COLO668 (cell line): ENCODE measurements at regions not wholly inside any gene's neighbourhood (a gene's known extent, or its start where the extent isn't known, plus 50 kb on each side); places are given as distances from the start of the nearest gene placed in this dataset.
"Not testable (repeated sequence)": the region's sequence is repeated elsewhere in the genome, so short reads cannot be mapped to it uniquely, and the experiment has no call there.

Experiments
- DNase-seq: peaks from one replicate; lab custom pipeline; 2025; ENCODE audit not compliant: unreplicated experiment; lab: John Stamatoyannopoulos, UW

DNA sequence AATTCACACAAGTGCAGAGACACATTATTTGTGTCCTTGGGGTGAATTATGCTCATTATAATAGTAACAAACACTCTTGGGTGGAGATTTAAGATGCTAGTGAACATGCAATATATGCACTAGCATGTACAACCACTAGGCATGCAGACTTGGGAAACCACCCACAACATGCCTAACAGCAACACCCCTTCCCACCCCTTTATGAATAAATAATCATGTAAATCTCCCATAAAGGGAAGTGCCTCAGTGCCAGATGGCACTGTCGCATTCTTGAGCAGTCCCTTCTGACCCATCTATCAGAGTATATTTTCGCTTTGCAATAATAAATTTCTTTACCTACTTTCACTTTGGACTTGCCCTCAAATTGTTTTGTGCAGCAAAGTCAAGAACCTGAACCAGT, 1362.2 kb downstream of the OLFM4 start:
- no peak for DNase-seq

DNA sequence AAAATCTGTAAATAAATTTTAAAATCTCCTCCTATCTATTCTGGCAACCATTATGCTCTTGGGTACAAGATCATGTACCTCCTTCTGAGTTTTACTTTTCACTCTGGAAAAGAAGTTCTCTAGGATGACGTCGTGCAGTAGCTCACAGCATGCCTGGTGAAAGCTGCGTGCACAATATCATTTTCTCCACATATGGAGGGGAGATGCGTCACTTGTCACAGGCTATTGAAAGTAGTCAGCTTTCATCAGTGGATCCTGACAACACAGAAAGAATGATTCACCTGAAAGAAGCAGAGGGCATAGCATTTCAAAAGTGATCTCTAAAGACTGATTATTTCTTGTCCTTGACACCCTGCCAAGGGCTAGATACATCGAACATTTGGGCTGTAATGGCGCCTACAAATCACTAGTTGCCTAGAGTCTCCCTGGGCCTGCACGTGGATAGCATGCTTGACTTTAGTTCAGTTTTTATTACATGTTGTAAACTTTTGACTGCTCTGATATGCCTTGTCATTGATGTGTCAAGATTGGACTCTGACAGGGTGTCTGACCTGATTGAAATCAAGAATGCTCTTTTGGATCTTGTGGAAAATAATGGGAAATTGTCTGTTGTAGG, 1365.6 kb downstream of the OLFM4 start:
- DNase-seq: no peak

DNA sequence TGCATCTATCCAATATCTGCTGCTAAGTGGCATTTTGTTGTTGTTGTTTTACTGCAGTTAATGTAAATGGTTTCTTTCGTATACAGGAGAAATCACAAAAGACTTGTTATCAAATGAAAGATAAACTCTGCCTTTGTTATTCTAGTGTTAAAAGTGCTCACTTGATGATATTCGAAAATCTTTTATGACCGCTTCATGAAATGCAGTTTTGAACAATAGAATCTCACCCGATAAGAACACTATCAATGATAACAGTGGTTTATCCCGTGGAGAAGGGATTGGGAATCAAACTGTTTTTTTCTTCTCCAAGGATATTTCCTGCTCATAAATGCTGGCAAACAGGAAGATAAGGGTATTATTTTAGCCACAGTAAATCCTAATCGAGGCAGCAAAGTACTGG, 1366.3 kb downstream of the OLFM4 start:
- DNase-seq: no peak

DNA sequence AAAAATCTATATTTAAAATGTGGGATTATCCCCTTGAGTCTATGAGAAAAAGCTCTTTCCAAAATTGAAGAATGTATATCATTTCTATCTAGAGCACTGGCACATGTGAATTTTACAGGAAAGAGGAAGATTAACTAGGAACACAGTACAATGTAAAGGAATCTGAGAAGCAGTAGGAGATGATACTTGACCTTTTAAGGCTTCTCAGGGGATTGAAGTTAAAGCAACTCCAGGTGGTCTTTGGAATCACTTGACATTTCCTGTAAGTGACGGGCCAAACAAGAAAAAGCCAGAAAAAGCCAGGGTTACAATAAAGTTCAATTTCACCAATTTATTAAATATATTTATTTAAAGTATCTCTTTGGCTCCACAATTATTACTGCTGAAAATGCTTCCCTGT, 1373.9 kb downstream of the OLFM4 start:
- DNase-seq: no peak

DNA sequence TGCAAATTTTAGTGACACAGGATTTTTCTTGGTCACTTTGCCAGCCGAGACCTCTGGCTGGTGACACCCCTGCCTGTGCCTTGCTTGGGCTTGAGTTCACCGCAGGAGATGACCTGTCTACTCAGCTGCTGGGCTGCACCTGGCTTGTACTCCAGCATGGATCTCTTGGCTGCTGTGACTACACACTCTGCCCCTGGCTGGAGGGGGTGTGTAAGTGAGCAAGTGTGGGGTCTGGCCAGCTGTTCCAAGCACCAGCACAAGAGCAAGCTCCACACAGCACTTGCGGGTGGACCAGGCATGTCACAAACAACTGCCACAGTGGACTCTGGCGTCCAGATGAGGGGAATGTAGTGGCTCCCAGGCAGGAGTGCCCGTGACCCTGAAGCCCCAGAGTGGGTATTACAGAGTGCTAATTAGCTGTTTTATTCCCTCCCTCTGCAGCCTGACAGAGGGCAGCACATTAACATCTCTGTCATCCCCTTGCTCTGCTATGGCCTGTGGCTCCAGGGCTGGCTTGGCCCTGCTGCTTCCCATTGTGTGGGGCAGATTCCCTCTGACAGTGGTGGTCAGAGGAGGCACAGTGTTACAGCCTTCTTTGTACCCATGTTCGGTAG, 1387.2 kb downstream of the OLFM4 start:
- no peak for DNase-seq

DNA sequence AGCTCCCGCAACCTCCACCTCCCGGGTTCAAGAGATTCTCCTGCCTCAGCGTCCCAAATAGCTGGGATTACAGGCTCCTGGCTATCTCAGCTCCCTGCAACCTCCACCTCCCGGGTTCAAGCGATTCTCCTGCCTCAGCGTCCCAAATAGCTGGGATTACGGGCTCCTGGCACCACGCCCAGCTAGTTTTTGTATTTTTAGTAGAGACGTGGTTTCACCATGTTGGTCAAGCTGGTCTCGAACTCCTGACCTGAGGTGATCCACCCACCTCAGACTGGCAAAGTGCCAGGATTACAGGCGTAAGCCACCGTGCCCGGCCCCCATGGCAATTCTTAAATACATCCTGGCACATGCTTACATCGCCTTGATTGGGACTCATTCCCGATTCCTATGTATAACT, 1394.3 kb downstream of the OLFM4 start:
- not testable (repeated sequence) for DNase-seq

DNA sequence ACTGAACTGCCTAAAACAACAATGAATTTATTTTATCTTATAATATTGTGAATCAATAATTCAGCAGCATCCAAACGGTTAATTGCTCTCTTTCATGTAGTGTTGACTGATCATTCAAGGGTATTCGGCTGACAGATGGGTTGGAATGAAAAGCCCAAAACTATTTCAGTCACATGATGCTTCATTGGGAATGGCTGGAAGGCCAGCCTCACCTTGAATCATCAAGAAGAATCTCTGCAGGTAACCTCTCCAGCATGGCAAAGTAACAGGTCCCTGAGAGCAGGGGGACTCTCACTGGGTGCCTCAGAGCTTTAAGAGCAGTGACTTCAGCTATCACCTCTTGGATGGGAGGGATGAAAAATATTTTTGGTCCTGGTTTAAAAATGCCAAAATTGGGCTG, 1395.7 kb downstream of the OLFM4 start:
- DNase-seq: no peak

DNA sequence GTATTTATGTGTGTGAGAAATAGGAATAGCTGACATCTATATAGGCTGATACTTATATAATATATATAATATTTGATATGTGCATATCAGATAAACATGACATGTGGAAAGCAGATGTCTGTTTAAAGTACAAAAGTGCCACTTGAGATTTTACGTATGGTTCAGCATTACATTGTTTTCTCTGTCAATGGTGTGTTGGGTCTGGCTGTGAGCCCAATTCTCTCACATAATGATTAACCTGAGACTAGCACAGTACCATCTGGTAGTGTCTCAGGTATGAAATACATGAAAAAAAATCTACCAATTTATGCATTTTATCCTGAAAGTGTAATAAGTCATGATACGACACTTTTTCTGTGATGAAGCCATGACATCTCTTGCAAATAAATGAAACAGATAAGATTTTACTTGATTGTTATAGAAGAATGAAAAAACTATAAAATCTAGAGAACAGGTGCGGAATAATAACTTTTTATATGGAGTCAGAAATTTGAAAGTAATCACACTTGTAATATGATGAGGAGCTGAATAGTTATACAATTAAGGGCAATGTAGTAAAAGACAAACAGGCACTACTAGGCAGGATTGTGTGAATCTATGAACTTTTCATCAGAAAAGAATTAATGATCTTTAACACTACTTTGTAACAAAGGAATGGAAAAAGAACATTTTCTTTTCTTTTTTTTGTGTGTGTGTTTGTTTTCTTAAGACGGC, 1405.0 kb downstream of the OLFM4 start:
- DNase-seq: peak; percentile 88

DNA sequence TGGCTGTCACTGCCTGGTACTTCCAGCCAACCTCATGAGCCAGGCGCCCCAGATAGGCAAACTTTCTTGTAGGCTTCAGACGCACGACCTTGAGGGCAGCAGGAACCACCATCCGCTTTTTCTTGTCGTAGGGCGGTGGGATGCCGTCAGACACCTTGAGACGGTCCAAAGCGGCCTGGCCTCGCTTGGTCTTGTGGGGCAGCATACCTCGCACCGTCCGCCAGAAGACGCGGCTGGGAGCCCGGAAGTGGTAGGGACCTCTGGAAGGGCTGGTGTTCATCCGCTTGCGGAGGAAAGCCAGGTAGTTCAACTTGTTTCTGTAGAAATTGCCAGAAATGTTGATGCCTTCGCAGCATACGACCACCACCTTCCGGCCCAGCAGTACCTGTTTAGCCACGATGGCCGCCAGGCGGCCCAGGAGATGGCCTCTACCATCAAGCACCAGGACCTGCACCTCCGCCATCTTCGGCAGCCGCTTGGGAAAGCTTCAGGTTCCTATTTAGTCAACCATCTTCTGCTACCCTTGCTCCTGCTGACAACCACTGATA, 1412.3 kb downstream of the OLFM4 start:
- DNase-seq: not testable (repeated sequence)

DNA sequence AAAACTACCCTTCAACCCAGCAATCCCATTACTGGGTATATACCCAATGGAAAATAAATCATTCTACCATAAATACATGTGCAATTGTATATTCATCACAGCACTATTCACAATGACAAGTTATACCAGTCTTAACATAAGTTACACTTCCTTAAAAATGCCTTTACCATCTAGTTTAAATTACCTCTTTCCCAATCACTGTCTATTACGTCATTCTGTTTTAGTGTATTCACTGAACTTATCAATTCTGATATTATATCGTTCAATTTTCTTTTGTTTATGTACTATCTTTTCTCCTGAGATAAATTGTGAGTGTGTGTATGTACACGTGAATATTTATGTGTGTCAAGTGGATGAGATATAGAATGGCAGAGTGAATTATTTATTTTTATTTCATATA, 1416.8 kb downstream of the OLFM4 start:
- no peak for DNase-seq

DNA sequence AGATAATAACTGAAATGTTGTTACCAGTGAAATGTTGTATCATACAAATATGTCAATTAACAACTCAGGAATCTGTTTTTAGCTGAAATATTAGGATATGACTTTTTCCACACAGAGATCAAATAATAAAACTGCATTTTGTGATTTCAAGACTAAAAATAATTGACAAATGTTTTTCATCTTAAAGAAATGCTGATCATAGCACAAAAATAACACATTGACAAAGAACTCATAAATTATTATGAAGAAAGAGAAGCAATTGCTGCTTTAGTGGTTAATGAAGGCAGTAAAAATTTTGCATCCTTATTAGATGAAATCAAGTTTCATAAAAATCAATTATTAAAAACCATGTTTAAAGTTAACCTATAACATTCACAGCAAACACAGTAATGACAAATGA, 1417.3 kb downstream of the OLFM4 start:
- no peak for DNase-seq

DNA sequence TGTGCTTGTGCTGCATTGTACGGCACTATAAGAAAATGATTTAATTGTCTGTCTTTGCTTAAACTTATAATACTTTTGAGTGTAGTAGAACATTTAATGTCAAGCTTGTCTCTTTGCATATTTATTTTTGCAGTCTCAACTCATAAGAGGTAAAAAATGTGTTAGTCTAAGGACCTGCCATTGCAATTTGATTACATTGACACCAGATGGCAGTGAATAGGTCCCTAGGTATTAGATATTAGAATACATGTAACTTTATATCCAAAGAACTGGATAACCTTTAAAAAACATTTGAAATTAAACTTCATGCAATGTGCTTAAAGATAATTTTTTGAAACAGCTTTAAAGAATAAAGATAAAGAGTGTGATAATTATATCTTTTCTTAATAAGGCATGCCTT, 1421.3 kb downstream of the OLFM4 start:
- DNase-seq: no peak

DNA sequence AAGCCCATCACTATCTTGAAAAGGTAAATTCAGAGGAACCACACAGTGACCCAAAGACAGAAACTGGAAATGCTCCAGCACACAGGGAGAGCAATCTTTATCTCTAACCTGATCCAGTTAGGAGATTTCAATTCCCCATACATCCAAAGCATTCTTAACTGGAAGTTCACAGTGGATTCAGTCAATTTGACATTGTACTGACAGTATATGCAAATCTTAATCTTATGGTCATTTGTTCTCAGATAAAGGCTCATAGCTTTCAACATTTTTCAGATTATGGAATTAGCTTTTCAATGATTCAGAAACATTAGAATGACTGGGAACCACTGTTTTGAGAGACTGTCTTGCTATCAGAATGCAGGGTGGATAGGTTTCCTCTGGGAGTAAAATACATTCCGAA, 1455.6 kb downstream of the OLFM4 start:
- DNase-seq: no peak

DNA sequence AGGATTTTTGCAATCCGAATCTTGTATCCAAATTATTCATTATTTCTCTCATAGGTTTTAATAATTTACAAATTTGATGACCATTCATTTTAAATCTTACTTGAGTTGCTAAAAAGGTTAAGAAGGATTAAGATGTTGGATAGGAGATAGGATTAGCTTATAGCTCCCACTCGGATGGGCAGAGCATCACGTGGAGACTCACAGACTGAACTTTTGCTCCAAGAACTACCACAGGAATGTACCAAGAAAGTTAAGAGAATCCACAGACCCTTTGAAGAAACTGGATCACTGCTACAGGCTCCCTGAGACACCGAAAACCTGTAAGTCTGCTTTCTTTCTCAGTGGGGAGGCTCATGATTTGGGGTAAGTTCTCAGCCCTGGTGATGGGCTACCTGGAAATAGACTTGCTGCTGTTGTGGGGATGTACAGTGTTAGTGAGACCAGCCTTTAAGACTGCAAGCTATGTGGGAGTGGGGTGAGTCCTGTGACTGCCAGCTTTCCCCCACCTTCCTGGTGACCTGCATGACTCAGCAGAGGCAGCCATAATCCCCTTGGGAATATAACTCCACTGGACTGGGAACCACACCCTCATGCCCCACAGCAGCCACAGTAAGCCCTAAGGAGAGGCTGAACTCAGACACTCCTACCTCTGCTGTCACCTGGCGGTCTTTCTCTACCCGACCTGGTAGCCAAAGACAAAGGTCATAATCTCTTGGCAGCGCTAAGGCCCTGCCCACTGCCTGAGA, 1458.0 kb downstream of the OLFM4 start:
- DNase-seq: no peak

DNA sequence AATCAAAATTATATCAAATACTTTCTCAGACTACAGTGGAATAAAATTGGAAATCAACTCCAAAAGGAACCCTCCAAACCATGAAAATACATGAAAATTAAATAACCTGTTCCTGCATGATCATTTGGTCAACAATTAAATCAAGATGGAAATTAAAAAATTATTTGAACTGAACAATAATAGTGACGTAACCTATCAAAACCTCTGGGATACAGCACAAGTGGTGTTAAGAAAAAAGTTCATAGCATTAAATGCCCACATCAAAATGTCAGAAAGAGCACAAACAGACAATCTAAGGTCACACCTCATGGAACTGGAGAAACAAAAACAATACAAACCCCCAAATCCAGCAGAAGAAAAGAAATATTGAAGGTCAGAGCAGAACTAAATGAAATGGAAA, 1460.7 kb downstream of the OLFM4 start:
- DNase-seq: no peak

DNA sequence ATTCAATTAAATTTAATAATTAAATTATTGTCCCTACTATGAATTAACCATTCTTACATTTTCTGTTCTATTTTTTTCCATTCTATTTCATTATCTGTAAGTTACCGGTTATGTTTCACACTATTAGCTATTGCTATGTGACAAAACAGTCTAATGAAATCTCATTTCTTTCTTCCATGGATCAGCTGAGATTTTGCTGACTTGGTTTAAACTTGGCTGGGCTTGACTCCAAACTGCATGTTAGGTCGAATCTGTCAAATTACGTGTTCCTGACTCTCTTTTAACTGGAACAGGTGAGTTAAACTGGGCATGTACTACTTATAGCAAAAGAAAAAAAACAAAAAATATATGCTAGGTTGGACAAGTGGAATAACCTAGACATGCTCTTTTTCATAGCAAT, 1464.4 kb downstream of the OLFM4 start:
- no peak for DNase-seq

DNA sequence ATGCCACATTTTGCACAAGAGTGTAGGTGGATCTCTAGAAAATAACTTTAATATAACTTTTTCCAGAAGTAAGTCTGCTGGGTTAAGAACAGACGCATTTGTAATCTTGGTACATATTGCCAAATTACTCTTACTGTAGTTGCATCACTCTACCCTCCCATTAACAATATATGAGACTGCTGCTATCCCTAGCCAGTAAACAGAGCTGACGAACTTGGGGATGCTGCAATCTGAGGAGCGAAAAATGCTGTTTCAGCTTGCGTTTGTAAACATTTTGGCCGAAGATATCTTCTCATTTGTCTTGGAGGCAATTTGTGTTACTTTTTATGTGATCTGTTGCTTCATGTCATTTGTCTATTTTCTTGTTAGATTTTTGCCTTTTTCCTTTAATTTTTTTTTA, 1482.8 kb downstream of the OLFM4 start:
- no peak for DNase-seq

DNA sequence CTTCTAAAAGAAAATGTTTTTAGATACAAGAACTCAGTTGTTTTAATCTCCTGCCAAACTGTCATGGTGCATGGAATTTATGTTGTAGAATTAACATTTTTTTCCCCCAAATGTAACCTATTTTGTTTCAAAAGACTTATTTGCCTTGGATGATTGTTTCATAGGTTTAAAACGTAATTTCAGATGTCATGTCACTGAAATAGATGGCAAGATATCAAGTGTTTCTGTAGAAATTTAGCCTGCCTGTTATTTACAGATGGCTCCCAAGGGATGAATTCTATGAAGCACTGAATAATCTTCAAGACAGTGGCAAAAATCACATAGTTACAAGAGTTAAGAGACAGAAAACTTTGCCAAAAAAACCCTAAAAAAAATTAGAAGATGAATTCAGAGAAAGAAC, 1484.6 kb downstream of the OLFM4 start:
- no peak for DNase-seq

DNA sequence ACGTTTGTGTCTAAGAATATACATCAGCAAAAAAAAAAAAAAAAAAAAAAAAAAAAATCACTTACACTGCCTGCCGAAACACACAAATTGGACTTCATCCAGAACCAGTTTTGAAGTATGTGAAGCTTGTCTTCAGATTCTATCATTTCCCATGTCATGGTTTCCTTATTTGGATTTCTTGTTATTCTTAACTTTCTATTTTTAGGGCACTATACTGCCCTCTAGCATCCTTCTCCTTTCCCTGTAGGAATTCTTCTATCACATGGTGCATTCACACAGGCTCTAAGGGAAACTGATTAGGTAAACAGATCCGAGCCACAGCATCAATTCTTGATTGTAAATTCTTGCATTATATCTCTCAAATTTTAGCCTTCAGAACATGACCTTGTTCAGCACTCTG, 1507.5 kb downstream of the OLFM4 start:
- DNase-seq: no peak

DNA sequence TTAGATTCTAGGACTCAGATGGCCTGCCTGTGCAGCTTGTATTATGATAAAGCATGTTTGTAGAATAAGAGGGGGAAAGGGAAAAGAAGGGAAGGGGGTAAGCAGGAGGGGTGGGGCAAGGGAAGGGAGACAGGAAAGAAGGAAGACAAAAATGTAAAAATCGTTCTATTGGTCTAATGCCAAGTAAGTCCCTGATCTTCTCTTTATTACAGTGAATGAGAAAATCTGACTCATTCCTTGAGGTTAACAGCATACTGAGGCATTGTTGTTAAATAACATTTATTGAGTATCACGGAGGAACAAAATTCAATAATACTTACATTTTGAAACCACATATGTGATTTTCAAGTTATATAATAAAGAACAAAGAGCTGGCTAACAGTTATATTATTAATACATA, 1534.7 kb downstream of the OLFM4 start:
- no peak for DNase-seq

DNA sequence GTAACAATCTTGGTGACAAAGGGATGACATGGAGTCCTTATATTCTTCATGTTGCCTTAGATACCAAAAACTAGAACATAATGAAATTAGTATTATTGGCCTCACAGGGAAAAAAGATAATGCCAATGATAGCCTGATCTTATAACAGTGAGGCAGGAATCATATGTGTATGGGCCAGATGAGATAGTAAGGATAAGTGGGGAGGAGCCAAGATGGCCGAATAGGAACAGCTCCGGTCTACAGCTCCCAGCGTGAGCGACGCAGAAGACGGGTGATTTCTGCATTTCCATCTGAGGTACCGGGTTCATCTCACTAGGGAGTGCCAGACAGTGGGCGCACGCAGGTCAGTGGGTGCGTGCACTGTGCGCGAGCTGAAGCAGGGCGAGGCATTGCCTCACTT, 1543.4 kb downstream of the OLFM4 start:
- DNase-seq: not testable (repeated sequence)

DNA sequence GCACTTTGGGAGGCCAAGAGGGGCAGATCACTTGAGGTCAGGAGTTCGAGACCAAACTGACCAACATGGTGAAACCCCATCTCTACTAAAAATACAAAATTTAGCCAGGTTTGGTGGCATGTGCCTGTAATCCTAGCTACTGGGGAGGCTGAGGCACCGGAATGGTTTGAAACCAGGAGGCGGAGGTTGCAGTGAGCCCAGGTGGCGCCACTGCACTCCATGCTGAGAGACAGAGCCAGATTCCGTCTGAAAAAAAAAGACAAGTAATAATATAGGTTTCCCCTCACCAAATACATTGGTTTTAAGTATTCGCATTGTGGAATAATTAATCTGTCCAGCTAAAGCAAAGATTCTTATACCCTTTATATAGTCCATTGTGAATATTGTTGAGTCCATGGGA, 1544.6 kb downstream of the OLFM4 start:
- DNase-seq: no peak
